K562 (cell line): ENCODE measurements at regions not wholly inside any gene's neighbourhood (a gene's known extent, or its start where the extent isn't known, plus 50 kb on each side); places are given as distances from the start of the nearest gene placed in this dataset.

Source experiments
- CC2D1A ChIP-seq: fragments of 450-650 bp; IDR thresholded peaks from 2 replicates; pipeline ENCODE4 v1.6.1; 2017; ENCODE audit warnings: mild to moderate bottlenecking
- CSDE1 ChIP-seq, 2 experiments: fragments of 450-650 bp; IDR thresholded peaks; 2 replicates each; pipeline ENCODE4 v1.6.1; 2016; ENCODE audit warnings: mild to moderate bottlenecking in 1 of 2
- CXXC5 ChIP-seq: fragments of 250-450 bp; sonication (Bioruptor Pico); IDR thresholded peaks from 2 replicates; pipeline ENCODE4 v1.8.0; 2022; ENCODE audit warnings: inconsistent platforms, mild to moderate bottlenecking, moderate library complexity
- E2F1 ChIP-seq: sonication (generic); formaldehyde crosslinking; IDR thresholded peaks from 2 replicates; pipeline ENCODE4 v1.8.1; 2023; ENCODE audit warnings: mild to moderate bottlenecking, missing genetic modification reagents, moderate library complexity
- FOXJ2 ChIP-seq: fragments of 200-800 bp; sonication (Bioruptor generic); IDR thresholded peaks from 2 replicates; pipeline ENCODE4 v1.6.1; 2016; ENCODE audit warnings: missing genetic modification characterization, missing compliant biosample characterization
- FOXK2 ChIP-seq, 2 experiments: fragments of 450-650 bp; IDR thresholded peaks in 1 of 2; conservative IDR thresholded peaks in 1 of 2; 2 replicates each; pipeline ENCODE4 v1.6.1; 2016; ENCODE audit warnings: low read depth in 2 of 2, mild to moderate bottlenecking in 1 of 2
- HMG20B ChIP-seq: fragments of 250-450 bp; sonication (Bioruptor Pico); IDR thresholded peaks from 2 replicates; pipeline ENCODE4 v1.5.0; 2021; ENCODE audit warnings: mild to moderate bottlenecking
- ILF3 ChIP-seq: fragments of 450-650 bp; IDR thresholded peaks from 2 replicates; pipeline ENCODE4 v1.6.1; 2018; ENCODE audit warnings: antibody characterized with exemption, mild to moderate bottlenecking, moderate library complexity, borderline replicate concordance
- KLF1 ChIP-seq: fragments of 450-650 bp; IDR thresholded peaks from 2 replicates; pipeline ENCODE4 v1.6.1; 2016; ENCODE audit warnings: missing genetic modification characterization, missing compliant biosample characterization
- MCM2 ChIP-seq: fragments of 450-650 bp; IDR thresholded peaks from 2 replicates; pipeline ENCODE4 v1.6.1; 2017; ENCODE audit warnings: low read depth, mild to moderate bottlenecking
- POLR2H ChIP-seq: IDR thresholded peaks from 2 replicates; pipeline ENCODE4 v1.6.1; 2016; ENCODE audit warnings: missing genetic modification characterization, low read depth, mild to moderate bottlenecking, control low read depth, missing compliant biosample characterization, moderate library complexity
- RBBP5 ChIP-seq: fragments of 200-600 bp; sonication (generic); IDR thresholded peaks from 2 replicates; pipeline ENCODE4 v1.6.1; 2012; ENCODE audit warnings: borderline replicate concordance, mild to moderate bottlenecking, low read length, control low read depth, inconsistent platforms; ENCODE audit not compliant: insufficient read depth, poor library complexity, severe bottlenecking
- ZHX1 ChIP-seq: fragments of 150-350 bp; conservative IDR thresholded peaks from 2 replicates; pipeline ENCODE4 v1.6.1; 2014; ENCODE audit warnings: low read length
- ZNF140 ChIP-seq: fragments of 250-450 bp; sonication (Bioruptor Pico); IDR thresholded peaks from 2 replicates; pipeline ENCODE4 v1.8.0; 2021; ENCODE audit warnings: moderate library complexity, mild to moderate bottlenecking, inconsistent platforms
- ZNF518B ChIP-seq: fragments of 250-450 bp; sonication (Bioruptor Pico); IDR thresholded peaks from 2 replicates; pipeline ENCODE4 v1.5.0; 2021; ENCODE audit warnings: mild to moderate bottlenecking, moderate library complexity
- TF ChIP-seq, protein P1 (sequence below): fragments of 450-650 bp; IDR thresholded peaks from 2 replicates; pipeline ENCODE4 v1.6.1; 2016; ENCODE audit warnings: antibody characterized with exemption
- TF ChIP-seq, protein P2 (sequence below): sonication (generic); formaldehyde crosslinking; IDR thresholded peaks from 2 replicates; pipeline ENCODE4 v1.8.0; 2023; ENCODE audit warnings: mild to moderate bottlenecking, missing genetic modification reagents

DNA sequence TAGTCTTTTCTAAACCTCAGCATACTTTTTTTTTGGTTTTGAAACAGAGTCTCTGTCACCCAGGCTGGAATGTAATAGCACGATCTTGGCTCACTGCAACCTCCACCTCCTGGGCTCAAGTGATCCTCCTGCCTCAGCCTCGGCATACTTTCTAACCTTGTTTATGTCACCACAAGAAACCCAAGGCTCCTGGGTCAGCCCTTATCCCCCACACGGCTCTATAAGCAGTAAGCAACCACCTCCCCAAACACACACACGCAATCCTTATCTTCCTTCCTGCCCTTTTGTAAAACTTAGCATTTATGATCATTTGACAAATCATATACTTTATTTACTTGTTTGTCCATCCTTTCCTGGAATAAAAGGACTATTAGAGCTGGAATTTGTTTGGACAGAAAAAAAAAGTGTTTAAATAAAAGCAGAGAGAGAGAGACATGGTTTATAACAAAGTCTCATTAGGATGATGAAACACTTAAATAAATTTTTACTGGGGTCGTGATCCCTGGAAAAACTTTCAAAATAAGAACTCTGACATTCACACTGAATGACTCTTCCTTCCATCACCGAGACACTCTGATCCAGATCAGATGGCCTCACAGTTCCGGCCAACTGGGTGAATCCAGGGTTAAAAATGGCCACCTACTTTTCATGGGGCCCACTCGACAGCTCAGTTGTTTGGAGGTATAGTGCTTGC, 72.7 kb upstream of the PIK3CG start (continued):
- no peak for TF ChIP-seq E2F1 (CRISPR knock-in tag)
- TF ChIP-seq KLF1 (tag) = no peak
- 0 out of 2 replicates have a peak, but pooled peaks have one; percentile 26 for TF ChIP-seq FOXJ2 (tag)
- no peak for TF ChIP-seq ILF3
- TF ChIP-seq, protein P1, sequence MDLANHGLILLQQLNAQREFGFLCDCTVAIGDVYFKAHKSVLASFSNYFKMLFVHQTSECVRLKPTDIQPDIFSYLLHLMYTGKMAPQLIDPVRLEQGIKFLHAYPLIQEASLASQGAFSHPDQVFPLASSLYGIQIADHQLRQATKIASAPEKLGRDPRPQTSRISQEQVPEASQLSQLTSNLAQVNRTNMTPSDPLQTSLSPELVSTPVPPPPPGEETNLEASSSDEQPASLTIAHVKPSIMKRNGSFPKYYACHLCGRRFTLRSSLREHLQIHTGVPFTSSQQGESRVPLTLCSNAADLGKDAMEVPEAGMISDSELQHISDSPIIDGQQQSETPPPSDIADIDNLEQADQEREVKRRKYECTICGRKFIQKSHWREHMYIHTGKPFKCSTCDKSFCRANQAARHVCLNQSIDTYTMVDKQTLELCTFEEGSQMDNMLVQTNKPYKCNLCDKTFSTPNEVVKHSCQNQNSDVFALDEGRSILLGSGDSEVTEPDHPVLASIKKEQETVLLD = no peak
- TF ChIP-seq ZNF140 (CRISPR knock-in tag) = no peak
- peak; percentile 24; the same call in 1 of the 2 replicates for TF ChIP-seq CXXC5 (CRISPR knock-in tag)
- TF ChIP-seq CSDE1 (IDR thresholded peaks at IDR 0.05) = 0 out of 4 replicates have a peak, but pooled peaks of 1 of the 2 experiments have one; percentile 17
- TF ChIP-seq ZHX1 = no peak
- no peak for TF ChIP-seq ZNF518B (CRISPR knock-in tag)
- peak in 1 of 2 experiments; percentile 19; a peak in 1 of 4 replicates for TF ChIP-seq FOXK2 (conservative IDR thresholded peaks at IDR 0.05 in 1 of 2, IDR thresholded peaks at IDR 0.05 in 1 of 2; ENCODE audit: low read depth in 2 of 2)
- TF ChIP-seq RBBP5 = no peak
- TF ChIP-seq CC2D1A = no peak
- TF ChIP-seq MCM2 = no peak
- TF ChIP-seq, protein P2, sequence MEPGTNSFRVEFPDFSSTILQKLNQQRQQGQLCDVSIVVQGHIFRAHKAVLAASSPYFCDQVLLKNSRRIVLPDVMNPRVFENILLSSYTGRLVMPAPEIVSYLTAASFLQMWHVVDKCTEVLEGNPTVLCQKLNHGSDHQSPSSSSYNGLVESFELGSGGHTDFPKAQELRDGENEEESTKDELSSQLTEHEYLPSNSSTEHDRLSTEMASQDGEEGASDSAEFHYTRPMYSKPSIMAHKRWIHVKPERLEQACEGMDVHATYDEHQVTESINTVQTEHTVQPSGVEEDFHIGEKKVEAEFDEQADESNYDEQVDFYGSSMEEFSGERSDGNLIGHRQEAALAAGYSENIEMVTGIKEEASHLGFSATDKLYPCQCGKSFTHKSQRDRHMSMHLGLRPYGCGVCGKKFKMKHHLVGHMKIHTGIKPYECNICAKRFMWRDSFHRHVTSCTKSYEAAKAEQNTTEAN = no peak
- peak; percentile 58; the same call in 1 of the 2 replicates for TF ChIP-seq POLR2H (tag)
- peak; percentile 8; the same call in 1 of the 2 replicates for TF ChIP-seq HMG20B (CRISPR knock-in tag)
